ENCODE measurements at regions not wholly inside any gene's neighbourhood (a gene's known extent, or its start where the extent isn't known, plus 50 kb on each side); places are given as distances from the start of the nearest gene placed in this dataset.

GRCh38 chr7:17206349-17206905, 92.0 kb upstream of the AHR start:
- Histone ChIP-seq H3K27me3 (replicated peaks; ENCODE audit: control insufficient read depth, insufficient read depth, low read length) (no peaks in the 10 kb centered on the region), H3K4me1 (peaks cover 29% of the 10 kb centered on the region), H3K9me3 (no peaks in the 10 kb centered on the region), H3K36me3 (ENCODE audit: control insufficient read depth, insufficient read depth, low read length) (no peaks in the 10 kb centered on the region), H3K4me3 (ENCODE audit: low read depth, low read length) (no peak overlapping the region)
- Mint-ChIP-seq H3K36me3 (ENCODE audit: insufficient read depth, unreplicated experiment) (no peaks in the 10 kb centered on the region), H3K27ac (ENCODE audit: unreplicated experiment) (peak overlapping the region; percentile 34), H3K4me3 (ENCODE audit: unreplicated experiment) (no peak overlapping the region), H3K4me1 (ENCODE audit: low read depth, unreplicated experiment) (peaks cover 16% of the 10 kb centered on the region), H3K9me3 (ENCODE audit: unreplicated experiment) (no peaks in the 10 kb centered on the region), H3K27me3 (ENCODE audit: insufficient read depth, unreplicated experiment) (no peaks in the 10 kb centered on the region)
- ChIA-PET CTCF (no interaction called here), POLR2A (no interaction called here)
- DNase-seq = peak; percentile 75 to 90
- intact Hi-C loops (cut with micrococcal nuclease; ENCODE audit: unreplicated experiment) = loop anchor here (1.0 kb wide), 4 partner anchors 21 to 92 kb away; partner anchors contain the start of gene AHR
- no peak for TF ChIP-seq CTCF (IDR thresholded peaks at IDR 0.05; ENCODE audit: insufficient read depth in 1 of 2, low read depth in 1 of 2, low read length in 1 of 2, severe bottlenecking in 1 of 2, unreplicated experiment in 1 of 2)
- BruUV-seq (replicated peaks) = no TSS peak

DNA sequence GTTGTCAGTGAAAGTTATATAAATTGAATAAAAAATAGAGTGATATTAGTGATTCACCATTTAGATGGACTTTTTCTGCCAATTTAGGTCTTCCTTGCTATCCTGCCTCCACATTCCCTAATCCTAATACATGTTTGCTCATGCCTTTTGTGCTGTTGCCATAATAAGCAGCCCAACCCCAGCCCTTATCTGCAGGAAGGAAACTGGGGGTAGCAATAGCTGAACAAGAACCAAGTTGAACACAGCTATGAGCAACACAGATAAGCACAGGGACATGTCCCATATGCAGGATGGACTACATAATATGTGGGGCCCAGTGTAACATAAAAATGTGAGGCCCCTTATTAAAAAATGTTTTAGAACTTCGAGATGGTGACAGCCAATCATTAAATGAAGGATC, 91.2 kb upstream of the AHR start:
- Mint-ChIP-seq H3K4me3 (ENCODE audit: unreplicated experiment) (no peak overlapping the region), H3K27ac (ENCODE audit: unreplicated experiment) (no peak overlapping the region), H3K9me3 (ENCODE audit: unreplicated experiment) (no peaks in the 10 kb centered on the region), H3K36me3 (ENCODE audit: insufficient read depth, unreplicated experiment) (no peaks in the 10 kb centered on the region), H3K4me1 (ENCODE audit: low read depth, unreplicated experiment) (peaks cover 16% of the 10 kb centered on the region), H3K27me3 (ENCODE audit: insufficient read depth, unreplicated experiment) (no peaks in the 10 kb centered on the region)
- no peak for TF ChIP-seq CTCF (IDR thresholded peaks at IDR 0.05; ENCODE audit: insufficient read depth in 1 of 2, low read depth in 1 of 2, low read length in 1 of 2, severe bottlenecking in 1 of 2, unreplicated experiment in 1 of 2)
- ChIA-PET CTCF (no interaction called here), POLR2A (no interaction called here)
- Histone ChIP-seq H3K36me3 (ENCODE audit: control insufficient read depth, insufficient read depth, low read length) (no peaks in the 10 kb centered on the region), H3K4me3 (ENCODE audit: low read depth, low read length) (no peak overlapping the region), H3K27me3 (replicated peaks; ENCODE audit: control insufficient read depth, insufficient read depth, low read length) (no peaks in the 10 kb centered on the region), H3K4me1 (peaks cover 37% of the 10 kb centered on the region), H3K9me3 (no peaks in the 10 kb centered on the region)
- BruUV-seq (replicated peaks) = no TSS peak
- peak; percentile 24 to 65 for DNase-seq
- intact Hi-C loops (cut with micrococcal nuclease; ENCODE audit: unreplicated experiment) = no loop called here

- H3K36me3 Mint-ChIP-seq (ENCODE audit: insufficient read depth, unreplicated experiment) = no peaks in the 10 kb centered on the region
- ChIA-PET CTCF (no interaction called here), POLR2A (no interaction called here)
- H3K4me1 ChIP-seq = peaks cover 45% of the 10 kb centered on the region
- intact Hi-C loops (cut with micrococcal nuclease; ENCODE audit: unreplicated experiment) = no loop called here
- H3K4me1 Mint-ChIP-seq (ENCODE audit: low read depth, unreplicated experiment) = peaks cover 10% of the 10 kb centered on the region
- H3K4me3 ChIP-seq (ENCODE audit: low read depth, low read length) = no peak overlapping the region
- no peaks in the 10 kb centered on the region for H3K36me3 ChIP-seq (ENCODE audit: control insufficient read depth, insufficient read depth, low read length)
- no peak for DNase-seq
- no peak overlapping the region for H3K27ac Mint-ChIP-seq (ENCODE audit: unreplicated experiment)
- H3K9me3 Mint-ChIP-seq (ENCODE audit: unreplicated experiment) = no peaks in the 10 kb centered on the region
- no peaks in the 10 kb centered on the region for H3K27me3 Mint-ChIP-seq (ENCODE audit: insufficient read depth, unreplicated experiment)
- no peaks in the 10 kb centered on the region for H3K27me3 ChIP-seq (replicated peaks; ENCODE audit: control insufficient read depth, insufficient read depth, low read length)
- no TSS peak for BruUV-seq (replicated peaks)
- no peaks in the 10 kb centered on the region for H3K9me3 ChIP-seq
- no peak overlapping the region for H3K4me3 Mint-ChIP-seq (ENCODE audit: unreplicated experiment)
- no peak for TF ChIP-seq CTCF (IDR thresholded peaks at IDR 0.05; ENCODE audit: insufficient read depth in 1 of 2, low read depth in 1 of 2, low read length in 1 of 2, severe bottlenecking in 1 of 2, unreplicated experiment in 1 of 2)
Observed at GRCh38 chr7:17209101-17209500, 89.4 kb upstream of the AHR start.
